ENCODE measurements at regions not wholly inside any gene's neighbourhood (a gene's known extent, or its start where the extent isn't known, plus 50 kb on each side); places are given as distances from the start of the nearest gene placed in this dataset.

GRCh38 chr12:46509135-46509534, 136.6 kb upstream of the SLC38A2 start:
- no peak for TF ChIP-seq CTCF (IDR thresholded peaks at IDR 0.05)
- TF ChIP-seq EP300 (IDR thresholded peaks at IDR 0.05): no peak

Data from upper lobe of left lung (tissue), 4 donors.